DOHH2 (cell line): ENCODE measurements at regions not wholly inside any gene's neighbourhood (a gene's known extent, or its start where the extent isn't known, plus 50 kb on each side); places are given as distances from the start of the nearest gene placed in this dataset.

Source experiments
- H3F3A ChIP-seq: fragments of 200-600 bp; sonication (generic), shearing (Covaris generic); 2 replicates; pipeline ENCODE4 v1.6.0; 2016; ENCODE audit warnings: antibody characterized with exemption, mild to moderate bottlenecking; ENCODE audit not compliant: control insufficient read depth, insufficient read depth
- H3K27ac ChIP-seq: fragments of 200-600 bp; sonication (generic); 2 replicates; pipeline ENCODE4 v1.5.1; 2014; ENCODE audit warnings: low read depth, mild to moderate bottlenecking, low read length, moderate library complexity
- H3K27me3 ChIP-seq: fragments of 200-600 bp; sonication (generic); 2 replicates; pipeline ENCODE4 v1.6.1; 2014; ENCODE audit warnings: mild to moderate bottlenecking, low read length, mixed read lengths; ENCODE audit not compliant: control insufficient read depth
- H3K36me3 ChIP-seq: fragments of 200-600 bp; sonication (generic); 2 replicates; pipeline ENCODE4 v1.6.1; 2014; ENCODE audit warnings: mild to moderate bottlenecking, low read length, moderate library complexity, mixed read lengths; ENCODE audit not compliant: control insufficient read depth
- H3K4me1 ChIP-seq: fragments of 200-600 bp; sonication (generic); 2 replicates; pipeline ENCODE4 v1.6.1; 2014; ENCODE audit warnings: mild to moderate bottlenecking, low read length, mixed read lengths; ENCODE audit not compliant: control insufficient read depth
- H3K4me2 ChIP-seq: fragments of 200-600 bp; sonication (generic); 2 replicates; pipeline ENCODE4 v1.6.0; 2014; ENCODE audit warnings: mild to moderate bottlenecking, low read length, moderate library complexity
- H3K4me3 ChIP-seq: fragments of 200-600 bp; sonication (generic); 2 replicates; pipeline ENCODE4 v1.5.1; 2014; ENCODE audit warnings: mild to moderate bottlenecking, low read length, mixed read lengths
- H3K79me2 ChIP-seq: fragments of 200-600 bp; sonication (generic); 2 replicates; pipeline ENCODE4 v1.6.1; 2014; ENCODE audit warnings: mild to moderate bottlenecking, low read length, mixed read lengths; ENCODE audit not compliant: control insufficient read depth
- H3K9me2 ChIP-seq: fragments of 200-600 bp; sonication (generic); replicated peaks from 2 replicates; pipeline ENCODE4 v1.6.1; 2014; ENCODE audit warnings: mild to moderate bottlenecking, low read length, mixed read lengths; ENCODE audit not compliant: control insufficient read depth
- H3K9me3 ChIP-seq: fragments of 200-600 bp; sonication (generic); 2 replicates; pipeline ENCODE4 v1.6.1; 2014; ENCODE audit warnings: antibody characterized with exemption, low read length, mixed read lengths; ENCODE audit not compliant: control insufficient read depth, insufficient read depth
- H4K20me1 ChIP-seq: fragments of 200-600 bp; sonication (generic); 2 replicates; pipeline ENCODE4 v1.6.0; 2014; ENCODE audit warnings: low read depth, mild to moderate bottlenecking, antibody characterized with exemption, low read length, moderate library complexity; ENCODE audit not compliant: control insufficient read depth, insufficient read depth
- CTCF ChIP-seq: fragments of 200-600 bp; sonication (generic); IDR thresholded peaks from one replicate; pipeline ENCODE4 v1.5.1; 2014; ENCODE audit warnings: antibody characterized with exemption, mild to moderate bottlenecking, low read depth, low read length; ENCODE audit not compliant: poor library complexity, severe bottlenecking
- EZH2phosphoT487 ChIP-seq: fragments of 200-600 bp; sonication (generic); IDR thresholded peaks from 2 replicates; pipeline ENCODE4 v1.6.1; 2017; ENCODE audit warnings: borderline replicate concordance, mild to moderate bottlenecking, antibody characterized with exemption, low read length, moderate library complexity, mixed read lengths

GRCh38 chr5:141753971-141754713 lies 72.1 kb upstream of the ARAP3 start:
- Histone ChIP-seq H3K9me3 (no peaks in the 10 kb centered on the region), H3K9me2 (no peaks in the 10 kb centered on the region), H3K4me1 (no peaks in the 10 kb centered on the region), H3K27me3 (peaks cover 37% of the 10 kb centered on the region), H3K36me3 (no peaks in the 10 kb centered on the region), H3K4me2 (no peak overlapping the region), H3K4me3 (no peak overlapping the region), H4K20me1 (no peaks in the 10 kb centered on the region), H3K79me2 (no peaks in the 10 kb centered on the region), H3F3A (no peaks in the 10 kb centered on the region), H3K27ac (no peak overlapping the region)
- no peak for TF ChIP-seq CTCF
- TF ChIP-seq EZH2phosphoT487, result no peak

DNA sequence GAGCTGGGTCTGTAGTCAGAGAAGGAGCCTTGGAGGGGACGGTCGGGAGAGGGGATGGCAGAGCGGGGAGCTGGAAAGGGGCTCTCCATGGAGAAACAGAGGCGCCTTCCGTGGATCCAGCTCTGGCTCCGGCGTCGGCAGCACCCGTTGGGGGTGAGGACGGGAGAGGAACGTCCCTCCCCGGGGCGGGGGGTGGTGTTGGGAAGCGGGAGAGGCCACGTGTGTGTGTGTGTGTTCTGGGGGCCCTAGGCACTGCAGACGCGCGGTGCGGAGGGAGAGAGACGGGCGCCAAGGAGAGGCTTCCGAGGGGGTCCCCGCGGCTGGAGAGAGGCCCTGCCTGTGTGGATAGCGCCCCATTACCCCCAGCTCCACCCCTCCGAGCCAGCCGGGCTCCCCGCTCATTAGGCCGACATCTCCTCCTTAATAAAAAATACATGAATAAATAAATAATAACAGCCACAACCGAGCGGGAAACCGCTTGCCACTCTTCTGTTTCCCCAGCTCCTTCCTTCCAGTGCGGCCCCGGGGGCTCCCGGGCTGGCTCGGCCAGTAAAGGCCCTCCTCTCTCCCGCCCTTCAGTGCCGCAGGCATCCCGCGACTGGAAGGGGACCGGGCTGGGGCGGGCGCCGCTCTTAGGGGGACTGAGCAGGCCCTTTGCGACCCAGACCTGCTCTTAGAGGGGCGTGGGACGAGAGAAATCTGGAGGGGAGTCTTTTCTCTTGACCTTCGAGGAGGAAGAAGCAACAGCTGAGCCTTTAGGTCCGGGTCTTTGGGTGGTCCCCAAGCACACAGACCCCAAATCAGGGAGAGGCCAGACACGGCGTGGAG lies 71.3 kb upstream of the ARAP3 start:
- no peaks in the 10 kb centered on the region for H3F3A ChIP-seq
- H3K27ac ChIP-seq, result no peak overlapping the region
- no peaks in the 10 kb centered on the region for H3K9me3 ChIP-seq
- no peaks in the 10 kb centered on the region; the same call in 1 of the 2 replicates for H3K4me1 ChIP-seq
- H3K9me2 ChIP-seq, result no peaks in the 10 kb centered on the region
- no peak overlapping the region for H3K4me2 ChIP-seq
- no peaks in the 10 kb centered on the region for H4K20me1 ChIP-seq
- H3K36me3 ChIP-seq, result no peaks in the 10 kb centered on the region
- H3K79me2 ChIP-seq, result no peaks in the 10 kb centered on the region
- TF ChIP-seq EZH2phosphoT487, result no peak
- TF ChIP-seq CTCF, result no peak
- H3K4me3 ChIP-seq, result no peak overlapping the region
- peaks cover 36% of the 10 kb centered on the region for H3K27me3 ChIP-seq

- Histone ChIP-seq H3F3A (no peaks in the 10 kb centered on the region), H3K27ac (no peak overlapping the region), H3K36me3 (no peaks in the 10 kb centered on the region), H3K79me2 (no peaks in the 10 kb centered on the region), H3K27me3 (peaks cover 34% of the 10 kb centered on the region), H4K20me1 (no peaks in the 10 kb centered on the region; the same call in 1 of the 2 replicates), H3K4me1 (peaks cover 17% of the 10 kb centered on the region), H3K9me3 (no peaks in the 10 kb centered on the region), H3K4me2 (peak overlapping the region; percentile 49), H3K4me3 (peak overlapping the region; percentile 20; the same call in 1 of the 2 replicates), H3K9me2 (no peaks in the 10 kb centered on the region)
- no peak for TF ChIP-seq EZH2phosphoT487
- TF ChIP-seq CTCF, result no peak
These were observed 65.4 kb upstream of the ARAP3 start for GRCh38 chr5:141747152-141748141.
